ENCODE measurements at regions not wholly inside any gene's neighbourhood (a gene's known extent, or its start where the extent isn't known, plus 50 kb on each side); places are given as distances from the start of the nearest gene placed in this dataset.

DNA sequence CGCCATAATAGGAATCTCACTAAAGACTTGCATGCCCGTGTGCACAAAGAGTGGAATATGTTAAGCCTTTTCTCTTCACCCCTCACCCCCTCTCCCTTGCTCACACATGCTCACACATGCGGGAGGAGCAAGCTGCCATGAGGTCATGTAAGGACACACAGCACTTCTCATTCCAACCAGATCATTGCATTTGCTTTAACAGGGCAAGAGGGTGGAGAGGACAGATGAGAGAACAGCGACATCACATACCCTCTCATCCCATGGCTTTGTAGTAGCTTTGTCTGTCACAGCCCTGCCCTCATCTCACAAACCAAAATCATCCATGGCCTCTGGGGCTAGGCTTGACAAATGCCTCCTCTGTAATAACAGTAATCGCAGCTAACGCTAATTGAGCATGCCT lies 145.6 kb upstream of the FRY start:
- H3K9me3 ChIP-seq (ENCODE audit: low read length), result no peaks in the 10 kb centered on the region
- WGBS (ENCODE audit: low lambda C conversion rate), result 25% methylated on average over 6 of the region's 6 CpGs
- no peak for FAIRE-seq
- ATAC-seq, result no peak
- H3K79me2 ChIP-seq (ENCODE audit: insufficient read depth, low read length), result no peaks in the 10 kb centered on the region
- ChIA-PET POLR2A (no interaction called here), CTCF (ENCODE audit: low intra/inter-chr PET ratio, low total read pairs) (no interaction called here)
- BruUV-seq (replicated peaks), result no TSS peak
- no peaks in the 10 kb centered on the region for H3K27me3 ChIP-seq (ENCODE audit: control insufficient read depth in 1 of 2, insufficient read depth in 2 of 2, low read length in 2 of 2)
- no peaks in the 10 kb centered on the region for H3K4me1 ChIP-seq (ENCODE audit: insufficient read depth, low read length)
- H3K9ac ChIP-seq (ENCODE audit: insufficient read depth, low read depth, low read length), result no peak overlapping the region
- TF ChIP-seq ZBTB14 (CRISPR knock-in tag; IDR thresholded peaks at IDR 0.05) (no peak), MIXL1 (CRISPR knock-in tag; IDR thresholded peaks at IDR 0.05) (no peak), HOXA5 (CRISPR knock-in tag; IDR thresholded peaks at IDR 0.05) (no peak), ETV6 (CRISPR knock-in tag; conservative IDR thresholded peaks at IDR 0.05) (no peak)
- TF ChIP-seq, protein P1, sequence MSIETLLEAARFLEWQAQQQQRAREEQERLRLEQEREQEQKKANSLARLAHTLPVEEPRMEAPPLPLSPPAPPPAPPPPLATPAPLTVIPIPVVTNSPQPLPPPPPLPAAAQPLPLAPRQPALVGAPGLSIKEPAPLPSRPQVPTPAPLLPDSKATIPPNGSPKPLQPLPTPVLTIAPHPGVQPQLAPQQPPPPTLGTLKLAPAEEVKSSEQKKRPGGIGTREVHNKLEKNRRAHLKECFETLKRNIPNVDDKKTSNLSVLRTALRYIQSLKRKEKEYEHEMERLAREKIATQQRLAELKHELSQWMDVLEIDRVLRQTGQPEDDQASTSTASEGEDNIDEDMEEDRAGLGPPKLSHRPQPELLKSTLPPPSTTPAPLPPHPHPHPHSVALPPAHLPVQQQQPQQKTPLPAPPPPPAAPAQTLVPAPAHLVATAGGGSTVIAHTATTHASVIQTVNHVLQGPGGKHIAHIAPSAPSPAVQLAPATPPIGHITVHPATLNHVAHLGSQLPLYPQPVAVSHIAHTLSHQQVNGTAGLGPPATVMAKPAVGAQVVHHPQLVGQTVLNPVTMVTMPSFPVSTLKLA (IDR thresholded peaks at IDR 0.05), result peak; percentile 35; the same call in 1 of the 2 replicates
- no peaks in the 10 kb centered on the region for H3K36me3 ChIP-seq (replicated peaks in 1 of 2; ENCODE audit: control insufficient read depth in 1 of 2, insufficient read depth in 2 of 2, low read length in 2 of 2)
- H4K20me1 ChIP-seq (ENCODE audit: insufficient read depth, low read length), result no peaks in the 10 kb centered on the region
- DNase-seq (ENCODE audit: low spot score), result no peak
- no peak overlapping the region for H3K4me2 ChIP-seq (ENCODE audit: low read depth, low read length)
- intact Hi-C loops (cut with micrococcal nuclease; ENCODE audit: unreplicated experiment), result no loop called here
- in situ Hi-C loops (cut with HindIII; ENCODE audit: extremely low pct_ligation_motif_present, low pct_unique_long_range_greater_than_20kb), result no loop called here
- H3K27ac ChIP-seq (ENCODE audit: extremely low read length, insufficient read depth, low read length), result no peak overlapping the region
- H3K4me3 ChIP-seq (replicated peaks in 1 of 3; ENCODE audit: insufficient read depth in 1 of 3, low read depth in 2 of 3, low read length in 3 of 3), result no peak overlapping the region
- H2AFZ ChIP-seq (ENCODE audit: low read length), result no peak overlapping the region

GRCh38 chr13:31887286-31887685 lies 144.3 kb upstream of the FRY start:
- Histone ChIP-seq H3K9ac (ENCODE audit: insufficient read depth, low read depth, low read length) (no peak overlapping the region), H3K4me3 (replicated peaks in 1 of 3; ENCODE audit: insufficient read depth in 1 of 3, low read depth in 2 of 3, low read length in 3 of 3) (no peak overlapping the region), H2AFZ (ENCODE audit: low read length) (no peak overlapping the region), H3K9me3 (ENCODE audit: low read length) (no peaks in the 10 kb centered on the region), H3K27me3 (ENCODE audit: control insufficient read depth in 1 of 2, insufficient read depth in 2 of 2, low read length in 2 of 2) (0 out of 5 replicates have a peak, but pooled peaks cover 0 to 4% of the 10 kb centered on the region in 2 experiments), H3K4me2 (ENCODE audit: low read depth, low read length) (no peak overlapping the region), H3K79me2 (ENCODE audit: insufficient read depth, low read length) (no peaks in the 10 kb centered on the region), H3K4me1 (ENCODE audit: insufficient read depth, low read length) (no peaks in the 10 kb centered on the region), H3K36me3 (replicated peaks in 1 of 2; ENCODE audit: control insufficient read depth in 1 of 2, insufficient read depth in 2 of 2, low read length in 2 of 2) (no peaks in the 10 kb centered on the region), H4K20me1 (ENCODE audit: insufficient read depth, low read length) (no peaks in the 10 kb centered on the region), H3K27ac (ENCODE audit: extremely low read length, insufficient read depth, low read length) (no peak overlapping the region)
- WGBS (ENCODE audit: low lambda C conversion rate), result 0% methylated on average over 2 of the region's 2 CpGs
- intact Hi-C loops (cut with micrococcal nuclease; ENCODE audit: unreplicated experiment) (no loop called here), in situ Hi-C loops (cut with HindIII; ENCODE audit: extremely low pct_ligation_motif_present, low pct_unique_long_range_greater_than_20kb) (no loop called here)
- ChIA-PET CTCF (ENCODE audit: low intra/inter-chr PET ratio, low total read pairs) (no interaction called here), POLR2A (no interaction called here)
- DNase-seq (ENCODE audit: low spot score) (no peak), ATAC-seq (no peak), FAIRE-seq (no peak)
- BruUV-seq (replicated peaks), result no TSS peak
- TF ChIP-seq EED (CRISPR knock-in tag; IDR thresholded peaks at IDR 0.05) (no peak), ZNF550 (CRISPR knock-in tag; IDR thresholded peaks at IDR 0.05; ENCODE audit: borderline replicate concordance) (no peak), KDM3A (CRISPR knock-in tag; IDR thresholded peaks at IDR 0.05; ENCODE audit: low read depth) (no peak), GABPB1 (CRISPR knock-in tag; IDR thresholded peaks at IDR 0.05) (no peak), BORCS8-MEF2B (CRISPR knock-in tag; IDR thresholded peaks at IDR 0.05) (no peak), ZBTB7B (CRISPR knock-in tag; IDR thresholded peaks at IDR 0.05) (no peak), PPARG (CRISPR knock-in tag; conservative IDR thresholded peaks at IDR 0.05) (no peak)
- TF ChIP-seq, protein P2, sequence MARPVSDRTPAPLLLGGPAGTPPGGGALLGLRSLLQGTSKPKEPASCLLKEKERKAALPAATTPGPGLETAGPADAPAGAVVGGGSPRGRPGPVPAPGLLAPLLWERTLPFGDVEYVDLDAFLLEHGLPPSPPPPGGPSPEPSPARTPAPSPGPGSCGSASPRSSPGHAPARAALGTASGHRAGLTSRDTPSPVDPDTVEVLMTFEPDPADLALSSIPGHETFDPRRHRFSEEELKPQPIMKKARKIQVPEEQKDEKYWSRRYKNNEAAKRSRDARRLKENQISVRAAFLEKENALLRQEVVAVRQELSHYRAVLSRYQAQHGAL (CRISPR knock-in tag; IDR thresholded peaks at IDR 0.05; ENCODE audit: not compliant biosample characterization), result no peak
- TF ChIP-seq, protein P3, sequence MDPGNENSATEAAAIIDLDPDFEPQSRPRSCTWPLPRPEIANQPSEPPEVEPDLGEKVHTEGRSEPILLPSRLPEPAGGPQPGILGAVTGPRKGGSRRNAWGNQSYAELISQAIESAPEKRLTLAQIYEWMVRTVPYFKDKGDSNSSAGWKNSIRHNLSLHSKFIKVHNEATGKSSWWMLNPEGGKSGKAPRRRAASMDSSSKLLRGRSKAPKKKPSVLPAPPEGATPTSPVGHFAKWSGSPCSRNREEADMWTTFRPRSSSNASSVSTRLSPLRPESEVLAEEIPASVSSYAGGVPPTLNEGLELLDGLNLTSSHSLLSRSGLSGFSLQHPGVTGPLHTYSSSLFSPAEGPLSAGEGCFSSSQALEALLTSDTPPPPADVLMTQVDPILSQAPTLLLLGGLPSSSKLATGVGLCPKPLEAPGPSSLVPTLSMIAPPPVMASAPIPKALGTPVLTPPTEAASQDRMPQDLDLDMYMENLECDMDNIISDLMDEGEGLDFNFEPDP (CRISPR knock-in tag; conservative IDR thresholded peaks at IDR 0.05), result no peak
- TF ChIP-seq, protein P4, sequence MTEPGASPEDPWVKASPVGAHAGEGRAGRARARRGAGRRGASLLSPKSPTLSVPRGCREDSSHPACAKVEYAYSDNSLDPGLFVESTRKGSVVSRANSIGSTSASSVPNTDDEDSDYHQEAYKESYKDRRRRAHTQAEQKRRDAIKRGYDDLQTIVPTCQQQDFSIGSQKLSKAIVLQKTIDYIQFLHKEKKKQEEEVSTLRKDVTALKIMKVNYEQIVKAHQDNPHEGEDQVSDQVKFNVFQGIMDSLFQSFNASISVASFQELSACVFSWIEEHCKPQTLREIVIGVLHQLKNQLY (CRISPR knock-in tag; IDR thresholded peaks at IDR 0.05), result no peak
